SK-N-SH (cell line): ENCODE measurements at regions not wholly inside any gene's neighbourhood (a gene's known extent, or its start where the extent isn't known, plus 50 kb on each side); places are given as distances from the start of the nearest gene placed in this dataset.
A peak's percentile ranks its signal among the peaks of the same experiment; 100 is the strongest.
"Not testable (repeated sequence)": the region's sequence is repeated elsewhere in the genome, so short reads cannot be mapped to it uniquely, and the experiment has no call there.

Experiments used
- CTCF ChIA-PET: fragments of 300-600, 350-600 bp; formaldehyde crosslinking; extraction: SDS; loops from one replicate; lab custom pipeline; 2021; lab: Yijun Ruan, JAX
- POLR2A ChIA-PET: fragments of 350-600 bp; sonication (Branson Sonifier 250); formaldehyde crosslinking; extraction: SDS; loops from one replicate; lab custom pipeline; 2020; ENCODE audit warnings: antibody characterized with exemption, inconsistent platforms; lab: Yijun Ruan, JAX
- DNase-seq: peaks from one replicate; pipeline ENCODE4 v3.0.0; 2012
- H2AFZ ChIP-seq: fragments of 200-600 bp; sonication (generic); 2 replicates; pipeline ENCODE4 v1.8.1; 2016; ENCODE audit warnings: antibody characterized with exemption, mild to moderate bottlenecking, low read depth
- H3F3A ChIP-seq: fragments of 200-600 bp; sonication (generic); replicated peaks from 2 replicates; pipeline ENCODE3; 2016; ENCODE audit warnings: antibody characterized with exemption, mild to moderate bottlenecking; ENCODE audit not compliant: insufficient read depth
- H3K27ac ChIP-seq, 2 experiments: fragments of 200-500 bp in 1 of 2; fragments of 200-600 bp in 1 of 2; sonication (Bioruptor generic) in 1 of 2; sonication (generic), shearing (Covaris generic) in 1 of 2; 2 replicates each; pipeline versions ENCODE4 v1.5.1 to v1.6.1; 2014 to 2016; ENCODE audit warnings: low read depth in 2 of 2, inconsistent platforms in 1 of 2, low read length in 1 of 2, mild to moderate bottlenecking in 1 of 2, mixed read lengths in 1 of 2
- H3K27me3 ChIP-seq: fragments of 200-600 bp; sonication (generic), shearing (Covaris generic); 2 replicates; pipeline ENCODE4 v1.6.1; 2016; ENCODE audit warnings: mixed run types; ENCODE audit not compliant: insufficient read depth
- H3K36me3 ChIP-seq, 2 experiments: fragments of 200-500 bp in 1 of 2; fragments of 200-600 bp in 1 of 2; sonication (Bioruptor generic) in 1 of 2; sonication (generic) in 1 of 2; replicated peaks in 1 of 2; 2 replicates each; pipeline versions ENCODE3 to v1.5.1; 2014 to 2016; ENCODE audit warnings: low read length in 1 of 2, mild to moderate bottlenecking in 1 of 2; ENCODE audit not compliant: insufficient read depth in 2 of 2, control insufficient read depth in 1 of 2
- H3K4me1 ChIP-seq, 2 experiments: fragments of 200-500 bp in 1 of 2; fragments of 200-600 bp in 1 of 2; sonication (Bioruptor generic) in 1 of 2; sonication (generic), shearing (Covaris generic) in 1 of 2; 2 replicates each; pipeline versions ENCODE4 v1.5.1 to v1.6.1; 2014 to 2016; ENCODE audit warnings: low read depth in 1 of 2, low read length in 1 of 2, mixed run types in 1 of 2; ENCODE audit not compliant: insufficient read depth in 2 of 2, control insufficient read depth in 1 of 2
- H3K4me2 ChIP-seq: fragments of 200-600 bp; sonication (generic), shearing (Covaris generic); 2 replicates; pipeline ENCODE4 v1.6.1; 2017; ENCODE audit warnings: mixed run types
- H3K4me3 ChIP-seq, 2 experiments: fragments of 200-500 bp in 1 of 2; fragments of 200-600 bp in 1 of 2; sonication (Bioruptor generic) in 1 of 2; sonication (generic), shearing (Covaris generic) in 1 of 2; 2 replicates each; pipeline versions ENCODE4 v1.5.1 to v1.8.1; 2014 to 2016; ENCODE audit warnings: low read depth in 2 of 2, inconsistent platforms in 1 of 2, low read length in 1 of 2, mild to moderate bottlenecking in 1 of 2, mixed read lengths in 1 of 2, moderate library complexity in 1 of 2
- H3K79me2 ChIP-seq: fragments of 200-600 bp; sonication (generic); 2 replicates; pipeline ENCODE4 v1.8.1; 2017; ENCODE audit warnings: mild to moderate bottlenecking; ENCODE audit not compliant: insufficient read depth
- H3K9ac ChIP-seq: fragments of 200-600 bp; sonication (generic); 2 replicates; pipeline ENCODE4 v1.6.1; 2017; ENCODE audit warnings: mixed run types
- H3K9me2 ChIP-seq: fragments of 200-600 bp; sonication (generic); 2 replicates; pipeline ENCODE4 v1.6.1; 2017; ENCODE audit warnings: mixed run types
- H3K9me3 ChIP-seq: fragments of 200-600 bp; sonication (generic); 2 replicates; pipeline ENCODE4 v1.6.1; 2017; ENCODE audit warnings: mixed run types, mild to moderate bottlenecking, moderate library complexity
- H4K20me1 ChIP-seq: fragments of 200-600 bp; sonication (generic); 2 replicates; pipeline ENCODE4 v1.6.1; 2017; ENCODE audit warnings: mild to moderate bottlenecking, mixed run types; ENCODE audit not compliant: insufficient read depth
- CHD2 ChIP-seq: fragments of 150-350 bp; IDR thresholded peaks from 2 replicates; pipeline ENCODE4 v1.6.1; 2018; ENCODE audit warnings: low read length; ENCODE audit not compliant: partially characterized antibody
- EP300 ChIP-seq, 2 experiments: IDR thresholded peaks; 2 replicates each; pipeline versions ENCODE4 v1.4.0 to v1.6.1; 2012; ENCODE audit warnings: borderline replicate concordance in 1 of 2, low read depth in 1 of 2, low read length in 1 of 2
- JUND ChIP-seq: IDR thresholded peaks from 2 replicates; pipeline ENCODE4 v1.4.0; 2012
- NRF1 ChIP-seq: IDR thresholded peaks from 2 replicates; pipeline ENCODE4 v1.6.1; 2012; ENCODE audit warnings: low read depth, mild to moderate bottlenecking, low read length
- POLR2AphosphoS5 ChIP-seq: IDR thresholded peaks from 2 replicates; pipeline ENCODE4 v1.6.1; 2012; ENCODE audit warnings: low read depth, low read length
- RAD21 ChIP-seq: IDR thresholded peaks from 2 replicates; pipeline ENCODE4 v1.6.1; 2012; ENCODE audit warnings: mild to moderate bottlenecking, low read length
- RCOR1 ChIP-seq: fragments of 150-350 bp; IDR thresholded peaks from 2 replicates; pipeline ENCODE4 v1.6.1; 2017; ENCODE audit warnings: antibody characterized with exemption, low read length
- SIN3A ChIP-seq: IDR thresholded peaks from 2 replicates; pipeline ENCODE4 v1.6.1; 2012; ENCODE audit warnings: low read depth, mild to moderate bottlenecking, low read length, moderate library complexity, borderline replicate concordance
- SMC3 ChIP-seq: IDR thresholded peaks from 2 replicates; pipeline ENCODE4 v1.6.1; 2012; ENCODE audit warnings: low read depth, low read length, improper control_type of control experiment
- WGBS: methylation state at CpG from one replicate; pipeline ENCODE4 v1.1.6; 2017; ENCODE audit warnings: low lambda C conversion rate; 5-methylcytosine and 5-hydroxymethylcytosine counted together
- TF ChIP-seq, protein P1 (sequence below): IDR thresholded peaks from 2 replicates; pipeline ENCODE4 v1.6.1; 2012; ENCODE audit warnings: mild to moderate bottlenecking, low read depth, low read length, moderate library complexity
- TF ChIP-seq, protein P2 (sequence below): fragments of 200-600 bp; sonication (generic); IDR thresholded peaks from 2 replicates; pipeline ENCODE4 v1.6.1; 2017; ENCODE audit warnings: antibody characterized with exemption, mild to moderate bottlenecking, moderate library complexity
- TF ChIP-seq, protein P3 (sequence below): IDR thresholded peaks from 2 replicates; pipeline ENCODE4 v1.4.0; 2012; ENCODE audit warnings: low read depth, borderline replicate concordance

DNA sequence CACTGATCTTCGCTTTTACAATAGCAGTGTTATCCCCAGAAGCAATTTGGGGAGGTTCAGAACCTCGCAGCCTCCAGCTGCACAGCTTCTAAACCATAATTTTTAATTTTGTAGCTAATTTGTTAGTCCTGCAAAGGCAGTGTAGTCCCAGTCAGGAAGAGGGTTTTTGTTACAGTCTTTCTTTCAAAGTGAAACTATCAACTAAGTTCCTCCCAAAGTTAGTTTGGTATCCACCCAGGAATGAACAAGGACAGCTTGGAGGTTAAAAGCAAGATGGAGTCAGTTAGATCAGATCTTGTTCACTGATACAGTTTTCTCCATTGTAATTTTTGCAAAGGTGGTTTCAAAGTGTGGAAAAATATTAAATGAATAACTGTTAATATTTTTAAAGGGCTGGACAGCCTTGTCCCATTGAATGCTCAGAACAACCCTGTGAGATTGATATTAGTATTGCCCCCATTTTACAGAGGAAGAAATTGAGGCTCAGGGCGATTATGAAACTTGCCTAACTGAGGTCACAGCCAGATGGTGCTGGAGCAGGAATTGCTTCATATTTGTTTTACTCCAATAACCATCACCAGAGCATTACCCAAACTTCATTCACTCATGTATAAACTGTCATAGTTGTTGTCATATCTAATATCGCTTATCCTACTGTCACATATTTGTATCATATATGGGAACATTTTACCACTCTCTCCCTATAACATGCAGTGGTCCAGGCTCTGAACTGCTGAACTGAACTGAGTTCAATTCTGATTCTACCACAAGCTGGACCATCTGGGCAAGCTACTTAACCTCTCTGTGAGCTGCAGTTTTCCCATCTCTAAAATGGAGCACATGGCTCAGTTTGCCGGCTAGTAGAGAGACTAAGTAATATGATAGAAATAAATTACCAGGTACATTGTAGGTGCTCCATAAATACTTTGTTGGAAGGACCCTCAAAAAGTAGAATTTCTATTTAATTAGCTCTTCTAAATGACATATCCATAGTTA is 213.8 kb downstream of the BCAS1 start:
- H3K27ac ChIP-seq = no peak overlapping the region
- H3F3A ChIP-seq = peaks cover 2% of the 10 kb centered on the region
- POLR2A ChIA-PET = no interaction called here
- 95% methylated on average over 5 of the region's 5 CpGs for WGBS
- H3K4me3 ChIP-seq = no peak overlapping the region
- H3K79me2 ChIP-seq = no peaks in the 10 kb centered on the region
- H3K36me3 ChIP-seq = no peaks in the 10 kb centered on the region
- H3K9me3 ChIP-seq = no peaks in the 10 kb centered on the region
- H2AFZ ChIP-seq = peak overlapping the region; percentile 59; the same call in 1 of the 2 replicates
- no peaks in the 10 kb centered on the region for H3K9me2 ChIP-seq
- H3K4me2 ChIP-seq = no peak overlapping the region
- no peak for DNase-seq
- H3K9ac ChIP-seq = no peak overlapping the region
- CTCF ChIA-PET = interaction anchor here (1.3 kb wide), 1 partner anchor 29 kb away, joined by 4 read pairs; no protein-coding TSS in a partner anchor
- H4K20me1 ChIP-seq = no peaks in the 10 kb centered on the region
- H3K27me3 ChIP-seq = no peaks in the 10 kb centered on the region
- TF ChIP-seq NRF1 (no peak), SMC3 (no peak), SIN3A (no peak), EP300 (IDR thresholded peaks at IDR 0.05; ENCODE audit: borderline replicate concordance in 1 of 2, low read depth in 1 of 2, low read length in 1 of 2) (no peak), RCOR1 (no peak), POLR2AphosphoS5 (no peak), RAD21 (no peak)
- TF ChIP-seq, protein P1, sequence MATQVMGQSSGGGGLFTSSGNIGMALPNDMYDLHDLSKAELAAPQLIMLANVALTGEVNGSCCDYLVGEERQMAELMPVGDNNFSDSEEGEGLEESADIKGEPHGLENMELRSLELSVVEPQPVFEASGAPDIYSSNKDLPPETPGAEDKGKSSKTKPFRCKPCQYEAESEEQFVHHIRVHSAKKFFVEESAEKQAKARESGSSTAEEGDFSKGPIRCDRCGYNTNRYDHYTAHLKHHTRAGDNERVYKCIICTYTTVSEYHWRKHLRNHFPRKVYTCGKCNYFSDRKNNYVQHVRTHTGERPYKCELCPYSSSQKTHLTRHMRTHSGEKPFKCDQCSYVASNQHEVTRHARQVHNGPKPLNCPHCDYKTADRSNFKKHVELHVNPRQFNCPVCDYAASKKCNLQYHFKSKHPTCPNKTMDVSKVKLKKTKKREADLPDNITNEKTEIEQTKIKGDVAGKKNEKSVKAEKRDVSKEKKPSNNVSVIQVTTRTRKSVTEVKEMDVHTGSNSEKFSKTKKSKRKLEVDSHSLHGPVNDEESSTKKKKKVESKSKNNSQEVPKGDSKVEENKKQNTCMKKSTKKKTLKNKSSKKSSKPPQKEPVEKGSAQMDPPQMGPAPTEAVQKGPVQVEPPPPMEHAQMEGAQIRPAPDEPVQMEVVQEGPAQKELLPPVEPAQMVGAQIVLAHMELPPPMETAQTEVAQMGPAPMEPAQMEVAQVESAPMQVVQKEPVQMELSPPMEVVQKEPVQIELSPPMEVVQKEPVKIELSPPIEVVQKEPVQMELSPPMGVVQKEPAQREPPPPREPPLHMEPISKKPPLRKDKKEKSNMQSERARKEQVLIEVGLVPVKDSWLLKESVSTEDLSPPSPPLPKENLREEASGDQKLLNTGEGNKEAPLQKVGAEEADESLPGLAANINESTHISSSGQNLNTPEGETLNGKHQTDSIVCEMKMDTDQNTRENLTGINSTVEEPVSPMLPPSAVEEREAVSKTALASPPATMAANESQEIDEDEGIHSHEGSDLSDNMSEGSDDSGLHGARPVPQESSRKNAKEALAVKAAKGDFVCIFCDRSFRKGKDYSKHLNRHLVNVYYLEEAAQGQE = no peak
- TF ChIP-seq, protein P2, sequence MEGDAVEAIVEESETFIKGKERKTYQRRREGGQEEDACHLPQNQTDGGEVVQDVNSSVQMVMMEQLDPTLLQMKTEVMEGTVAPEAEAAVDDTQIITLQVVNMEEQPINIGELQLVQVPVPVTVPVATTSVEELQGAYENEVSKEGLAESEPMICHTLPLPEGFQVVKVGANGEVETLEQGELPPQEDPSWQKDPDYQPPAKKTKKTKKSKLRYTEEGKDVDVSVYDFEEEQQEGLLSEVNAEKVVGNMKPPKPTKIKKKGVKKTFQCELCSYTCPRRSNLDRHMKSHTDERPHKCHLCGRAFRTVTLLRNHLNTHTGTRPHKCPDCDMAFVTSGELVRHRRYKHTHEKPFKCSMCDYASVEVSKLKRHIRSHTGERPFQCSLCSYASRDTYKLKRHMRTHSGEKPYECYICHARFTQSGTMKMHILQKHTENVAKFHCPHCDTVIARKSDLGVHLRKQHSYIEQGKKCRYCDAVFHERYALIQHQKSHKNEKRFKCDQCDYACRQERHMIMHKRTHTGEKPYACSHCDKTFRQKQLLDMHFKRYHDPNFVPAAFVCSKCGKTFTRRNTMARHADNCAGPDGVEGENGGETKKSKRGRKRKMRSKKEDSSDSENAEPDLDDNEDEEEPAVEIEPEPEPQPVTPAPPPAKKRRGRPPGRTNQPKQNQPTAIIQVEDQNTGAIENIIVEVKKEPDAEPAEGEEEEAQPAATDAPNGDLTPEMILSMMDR = no peak
- TF ChIP-seq, all 33 proteins: peak for 0
- H3K4me1 ChIP-seq = no peaks in the 10 kb centered on the region; a peak in 2 of 4 replicates

DNA sequence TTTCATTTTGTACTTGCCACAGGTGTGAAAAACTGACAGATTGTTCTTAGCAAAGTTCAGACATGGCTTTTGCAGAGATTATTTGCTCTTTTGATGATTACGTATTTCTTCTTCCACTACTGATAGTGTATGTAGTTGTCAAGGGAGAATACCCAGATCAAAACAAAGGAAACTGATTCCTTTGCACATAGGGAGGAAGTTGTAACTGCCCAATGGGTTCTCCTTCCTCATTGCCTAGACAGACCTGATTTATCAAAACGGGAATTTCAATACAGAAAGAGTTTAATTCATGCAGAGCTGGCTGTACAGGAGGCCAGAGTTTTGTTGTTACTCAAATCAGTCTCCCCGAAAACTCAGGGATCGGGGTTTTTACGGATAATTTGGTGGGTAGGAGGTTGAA is 214.7 kb downstream of the BCAS1 start:
- Histone ChIP-seq H3K4me1 (no peaks in the 10 kb centered on the region; a peak in 2 of 4 replicates), H3K27ac (no peak overlapping the region), H3F3A (peaks cover 2% of the 10 kb centered on the region), H3K9me3 (no peaks in the 10 kb centered on the region), H3K79me2 (no peaks in the 10 kb centered on the region), H2AFZ (0 out of 2 replicates have a peak overlapping the region, but pooled peaks have one; percentile 59), H3K27me3 (no peaks in the 10 kb centered on the region), H3K9ac (no peak overlapping the region), H3K4me2 (no peak overlapping the region), H3K4me3 (no peak overlapping the region), H3K36me3 (no peaks in the 10 kb centered on the region), H3K9me2 (no peaks in the 10 kb centered on the region), H4K20me1 (no peaks in the 10 kb centered on the region)
- WGBS = 93% methylated on average over 5 of the region's 5 CpGs
- no peak for DNase-seq
- ChIA-PET POLR2A (no interaction called here), CTCF (interaction anchor here (1.3 kb wide), 1 partner anchor 28 kb away, joined by 4 read pairs; no protein-coding TSS in a partner anchor)
- TF ChIP-seq, protein P3, sequence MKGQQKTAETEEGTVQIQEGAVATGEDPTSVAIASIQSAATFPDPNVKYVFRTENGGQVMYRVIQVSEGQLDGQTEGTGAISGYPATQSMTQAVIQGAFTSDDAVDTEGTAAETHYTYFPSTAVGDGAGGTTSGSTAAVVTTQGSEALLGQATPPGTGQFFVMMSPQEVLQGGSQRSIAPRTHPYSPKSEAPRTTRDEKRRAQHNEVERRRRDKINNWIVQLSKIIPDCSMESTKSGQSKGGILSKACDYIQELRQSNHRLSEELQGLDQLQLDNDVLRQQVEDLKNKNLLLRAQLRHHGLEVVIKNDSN = no peak
- no peak for TF ChIP-seq CHD2
- no peak for TF ChIP-seq JUND

DNA sequence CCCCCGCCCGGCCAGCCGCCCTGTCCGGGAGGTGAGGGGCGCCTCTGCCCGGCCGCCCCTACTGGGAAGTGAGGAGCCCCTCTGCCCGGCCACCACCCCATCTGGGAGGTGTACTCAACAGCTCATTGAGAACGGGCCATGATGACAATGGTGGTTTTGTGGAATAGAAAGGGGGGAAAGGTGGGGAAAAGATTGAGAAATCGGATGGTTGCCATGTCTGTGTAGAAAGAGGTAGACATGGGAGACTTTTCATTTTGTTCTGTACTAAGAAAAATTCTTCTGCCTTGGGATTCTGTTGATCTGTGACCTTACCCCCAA is 215.8 kb downstream of the BCAS1 start:
- H4K20me1 ChIP-seq, H3K9me2 ChIP-seq, H3K27ac ChIP-seq, H3K4me1 ChIP-seq, H3K9me3 ChIP-seq, CTCF ChIA-PET, H3K27me3 ChIP-seq, H2AFZ ChIP-seq, H3K9ac ChIP-seq, H3K79me2 ChIP-seq, DNase-seq, POLR2A ChIA-PET, H3K4me2 ChIP-seq, H3K4me3 ChIP-seq, H3K36me3 ChIP-seq, H3F3A ChIP-seq: not testable (repeated sequence)
- no CpG with 5 or more reads among the region's 10 CpGs for WGBS
